Sigmoid colon (tissue), 6 donors: ENCODE measurements at regions not wholly inside any gene's neighbourhood (a gene's known extent, or its start where the extent isn't known, plus 50 kb on each side); places are given as distances from the start of the nearest gene placed in this dataset.
A peak's percentile ranks its signal among the peaks of the same experiment; 100 is the strongest.

Experiments used
- DNase-seq: peaks from one replicate; pipeline ENCODE4 v3.0.0-alpha.2; 2019
- H3K27ac ChIP-seq, 4 donors: fragments of 200-600 bp; sonication (generic); one replicate each; pipeline ENCODE4 v1.5.1; 2016 to 2019; ENCODE audit warnings: mild to moderate bottlenecking in 1 of 4
- H3K27me3 ChIP-seq, 3 donors: fragments of 200-600 bp; sonication (generic); one replicate each; pipeline ENCODE4 v1.5.1; 2019; ENCODE audit warnings: mild to moderate bottlenecking in 1 of 3
- H3K36me3 ChIP-seq, 4 donors: fragments of 200-600 bp; sonication (generic); one replicate each; pipeline ENCODE4 v1.5.1; 2016 to 2019
- H3K4me1 ChIP-seq, 4 donors: fragments of 200-600 bp; sonication (generic); one replicate each; pipeline ENCODE4 v1.5.1; 2017 to 2019
- H3K4me3 ChIP-seq, 4 donors: fragments of 200-600 bp; sonication (generic); one replicate each; pipeline ENCODE4 v1.5.1; 2017 to 2019; ENCODE audit warnings: mild to moderate bottlenecking in 2 of 4, moderate library complexity in 1 of 4
- H3K9me3 ChIP-seq, 4 donors: fragments of 200-600 bp in 3 of 4; sonication (generic) in 3 of 4; one replicate each; pipeline versions ENCODE4 v1.5.1 to v1.6.1; 2013 to 2019
- EP300 ChIP-seq, 4 donors: sonication (generic); formaldehyde crosslinking; IDR thresholded peaks; one replicate each; pipeline ENCODE4 v1.6.1; 2017; ENCODE audit warnings: antibody characterized with exemption in 4 of 4
- POLR2A ChIP-seq, 2 donors: fragments of 450-650 bp; IDR thresholded peaks; one replicate each; pipeline ENCODE4 v1.6.1; 2016; ENCODE audit warnings: antibody characterized with exemption in 2 of 2, mild to moderate bottlenecking in 2 of 2, moderate library complexity in 2 of 2
- POLR2AphosphoS5 ChIP-seq, 4 donors: sonication (generic); formaldehyde crosslinking; IDR thresholded peaks; one replicate each; pipeline ENCODE4 v1.6.1; 2017; ENCODE audit warnings: antibody characterized with exemption in 4 of 4
- WGBS, 2 donors: extraction: QIAGEN DNeasy Blood & Tissue Kit; methylation state at CpG; one replicate each; pipeline ENCODE4 v1.1.7; 2013; 5-methylcytosine and 5-hydroxymethylcytosine counted together
- intact Hi-C: fragments of 100-400 bp; cut with DNase I; formaldehyde crosslinking; loops from one replicate; pipeline ENCODE4 v1.15.1; 2023
- TF ChIP-seq, protein P1 (sequence below), 4 experiments: fragments of 450-650 bp in 3 of 4; fragments of 200-600 bp in 1 of 4; IDR thresholded peaks; one replicate each; pipeline ENCODE4 v1.5.1; 2016 to 2019; ENCODE audit warnings: antibody characterized with exemption in 4 of 4, mild to moderate bottlenecking in 3 of 4, moderate library complexity in 2 of 4
- donor health status: healthy with polysubstance abuse.
- donor health status: healthy.

DNA sequence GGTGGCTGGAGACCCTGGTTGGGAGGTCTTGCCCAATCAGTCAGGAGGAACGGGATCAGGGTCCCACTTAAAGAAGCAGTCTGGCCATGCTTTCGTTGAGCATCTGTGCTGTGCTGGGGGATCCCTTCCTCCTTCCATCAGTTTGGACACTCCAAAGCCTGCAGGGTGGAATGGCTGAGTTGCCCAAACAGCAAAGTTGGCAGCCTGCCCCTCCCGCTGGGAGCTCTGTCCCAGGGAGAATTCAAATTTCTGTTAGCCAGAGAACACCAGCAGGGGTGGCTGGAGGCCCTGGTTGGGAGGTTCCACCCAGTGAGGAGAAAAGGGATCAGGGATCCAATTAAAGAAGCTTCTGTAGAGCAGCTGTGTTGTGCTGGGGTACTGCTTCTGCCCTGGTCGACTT lies 96.9 kb upstream of the CTAGE1 start:
- H3K4me3 ChIP-seq, result no peak overlapping the region
- no peaks in the 10 kb centered on the region for H3K36me3 ChIP-seq
- H3K4me1 ChIP-seq, result no peaks in the 10 kb centered on the region
- H3K27ac ChIP-seq, result no peak overlapping the region
- DNase-seq, result no peak
- intact Hi-C loops, result no loop called here
- no peaks in the 10 kb centered on the region for H3K27me3 ChIP-seq
- H3K9me3 ChIP-seq, result no peaks in the 10 kb centered on the region
- TF ChIP-seq, protein P1, sequence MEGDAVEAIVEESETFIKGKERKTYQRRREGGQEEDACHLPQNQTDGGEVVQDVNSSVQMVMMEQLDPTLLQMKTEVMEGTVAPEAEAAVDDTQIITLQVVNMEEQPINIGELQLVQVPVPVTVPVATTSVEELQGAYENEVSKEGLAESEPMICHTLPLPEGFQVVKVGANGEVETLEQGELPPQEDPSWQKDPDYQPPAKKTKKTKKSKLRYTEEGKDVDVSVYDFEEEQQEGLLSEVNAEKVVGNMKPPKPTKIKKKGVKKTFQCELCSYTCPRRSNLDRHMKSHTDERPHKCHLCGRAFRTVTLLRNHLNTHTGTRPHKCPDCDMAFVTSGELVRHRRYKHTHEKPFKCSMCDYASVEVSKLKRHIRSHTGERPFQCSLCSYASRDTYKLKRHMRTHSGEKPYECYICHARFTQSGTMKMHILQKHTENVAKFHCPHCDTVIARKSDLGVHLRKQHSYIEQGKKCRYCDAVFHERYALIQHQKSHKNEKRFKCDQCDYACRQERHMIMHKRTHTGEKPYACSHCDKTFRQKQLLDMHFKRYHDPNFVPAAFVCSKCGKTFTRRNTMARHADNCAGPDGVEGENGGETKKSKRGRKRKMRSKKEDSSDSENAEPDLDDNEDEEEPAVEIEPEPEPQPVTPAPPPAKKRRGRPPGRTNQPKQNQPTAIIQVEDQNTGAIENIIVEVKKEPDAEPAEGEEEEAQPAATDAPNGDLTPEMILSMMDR (IDR thresholded peaks at IDR 0.05), result no peak
- no peak for TF ChIP-seq POLR2A (IDR thresholded peaks at IDR 0.05)
- TF ChIP-seq EP300 (IDR thresholded peaks at IDR 0.05), result no peak
- no peak for TF ChIP-seq POLR2AphosphoS5 (IDR thresholded peaks at IDR 0.05)
- WGBS, 2 donors, result 92 to 93% methylated on average over 4 of the region's 4 CpGs

DNA sequence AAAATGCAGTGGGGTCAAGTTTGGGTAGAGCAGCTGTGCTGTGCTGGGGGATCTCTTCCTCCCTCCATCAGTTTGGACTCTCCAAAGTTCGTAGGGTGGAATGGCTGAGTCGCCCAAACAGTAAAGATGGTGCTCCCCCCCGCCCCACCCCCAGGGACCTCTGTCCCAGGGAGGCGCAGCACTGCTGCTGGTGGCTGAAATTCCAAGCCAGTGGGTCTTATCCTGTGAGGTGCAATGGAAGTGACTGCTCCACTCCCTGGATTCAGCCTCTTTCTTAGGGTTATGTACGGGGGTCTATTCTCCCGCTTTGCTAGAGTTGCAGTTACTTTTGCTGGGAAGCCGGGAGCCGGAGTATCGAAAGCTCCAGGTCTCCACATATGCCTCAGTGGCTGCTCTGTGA lies 97.5 kb upstream of the CTAGE1 start:
- DNase-seq, result no peak
- Histone ChIP-seq H3K27ac (no peak overlapping the region), H3K4me3 (no peak overlapping the region), H3K4me1 (no peaks in the 10 kb centered on the region), H3K27me3 (no peaks in the 10 kb centered on the region), H3K36me3 (no peaks in the 10 kb centered on the region), H3K9me3 (no peaks in the 10 kb centered on the region)
- no peak for TF ChIP-seq EP300 (IDR thresholded peaks at IDR 0.05)
- intact Hi-C loops, result no loop called here
- WGBS, 2 donors, result 92 to 93% methylated on average over 9 of the region's 9 CpGs

DNA sequence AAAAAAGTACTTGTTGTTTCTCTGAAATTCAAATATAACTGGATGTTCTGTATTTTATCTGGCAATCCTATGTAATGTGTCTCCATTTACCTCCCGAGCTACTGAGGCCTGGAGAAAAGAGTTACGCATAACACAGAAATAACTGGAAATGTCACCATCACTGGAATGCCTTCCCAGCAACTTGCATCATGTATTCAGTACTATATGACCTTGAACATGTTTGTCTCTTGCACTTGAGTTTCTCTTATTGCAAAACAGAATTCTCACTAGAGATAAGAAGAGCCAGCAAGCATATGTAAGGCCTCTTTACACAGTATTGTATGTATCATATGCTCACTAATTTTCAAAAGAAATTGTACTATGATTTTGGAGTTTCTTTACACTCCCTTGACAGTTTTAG lies 99.6 kb upstream of the CTAGE1 start:
- Histone ChIP-seq H3K9me3 (no peaks in the 10 kb centered on the region), H3K4me3 (no peak overlapping the region), H3K4me1 (no peaks in the 10 kb centered on the region), H3K36me3 (no peaks in the 10 kb centered on the region), H3K27ac (no peak overlapping the region), H3K27me3 (no peaks in the 10 kb centered on the region)
- intact Hi-C loops, result no loop called here
- 75 to 91% methylated on average over 2 of the region's 2 CpGs for WGBS, 2 donors
- TF ChIP-seq EP300 (IDR thresholded peaks at IDR 0.05), result no peak
- TF ChIP-seq, protein P1 (IDR thresholded peaks at IDR 0.05), result no peak
- TF ChIP-seq POLR2AphosphoS5 (IDR thresholded peaks at IDR 0.05), result peak in 1 of 4 donors; percentile 21
- TF ChIP-seq POLR2A (IDR thresholded peaks at IDR 0.05), result no peak
- no peak for DNase-seq

DNA sequence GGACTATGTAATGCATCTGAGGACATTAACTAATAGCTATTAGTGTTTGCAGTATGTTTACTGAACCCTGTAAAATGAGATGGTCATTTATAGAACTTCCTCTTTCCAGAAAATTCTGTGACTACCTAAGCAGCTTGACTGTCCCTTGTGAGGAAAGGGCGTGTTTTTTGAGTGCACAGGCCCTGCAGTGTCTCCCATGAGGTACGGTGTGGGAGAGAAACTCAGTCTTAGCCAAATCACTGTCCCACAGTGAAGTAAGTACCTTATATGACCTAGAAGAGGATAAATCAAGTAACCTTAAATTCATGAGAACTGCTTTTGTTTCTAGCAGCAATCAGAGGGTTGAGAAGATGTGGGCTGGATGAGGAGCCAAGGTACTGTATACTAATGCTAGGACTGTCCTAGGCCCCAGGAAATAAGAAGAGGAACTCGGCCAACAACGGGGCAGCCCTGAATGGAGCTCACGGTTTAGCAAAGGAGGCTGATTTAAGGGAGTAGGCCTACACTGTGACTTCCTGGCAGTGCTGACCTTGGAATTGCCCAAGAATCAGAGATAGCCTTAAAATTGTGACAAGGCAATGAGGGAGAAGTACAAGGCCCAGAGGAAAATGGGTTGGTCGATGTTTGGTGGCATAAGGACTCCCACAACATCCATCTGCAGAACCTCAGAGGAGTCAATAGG lies 103.5 kb upstream of the CTAGE1 start:
- Histone ChIP-seq H3K36me3 (no peaks in the 10 kb centered on the region), H3K4me3 (no peak overlapping the region), H3K9me3 (no peaks in the 10 kb centered on the region), H3K4me1 (no peaks in the 10 kb centered on the region), H3K27me3 (no peaks in the 10 kb centered on the region), H3K27ac (no peak overlapping the region)
- intact Hi-C loops, result no loop called here
- WGBS, 2 donors, result 65 to 76% methylated on average over 6 of the region's 6 CpGs
- TF ChIP-seq POLR2A (IDR thresholded peaks at IDR 0.05) (no peak), POLR2AphosphoS5 (IDR thresholded peaks at IDR 0.05) (no peak)
- TF ChIP-seq, protein P1 (IDR thresholded peaks at IDR 0.05), result no peak
- no peak for DNase-seq

DNA sequence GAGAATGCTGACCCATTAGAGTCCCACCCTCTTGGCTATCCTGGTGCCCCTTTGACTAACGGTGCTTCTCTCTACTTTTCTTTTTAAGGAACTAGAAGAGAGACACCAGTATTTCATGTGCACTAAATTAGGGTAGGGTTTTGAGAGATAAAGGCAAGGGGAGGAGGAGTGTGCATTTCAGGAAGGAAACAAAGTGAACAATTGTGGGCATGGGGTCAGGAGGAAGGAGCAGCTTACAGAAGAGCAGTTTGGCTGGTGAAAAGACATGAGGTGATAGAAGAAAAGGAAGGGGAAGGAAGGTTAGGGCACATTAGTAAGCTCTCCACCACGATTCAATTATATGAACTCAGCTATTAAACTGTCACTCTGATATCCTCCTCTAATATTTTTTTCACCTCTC lies 105.8 kb upstream of the CTAGE1 start:
- intact Hi-C loops, result no loop called here
- no peak for DNase-seq
- Histone ChIP-seq H3K9me3 (no peaks in the 10 kb centered on the region), H3K27ac (no peak overlapping the region), H3K4me1 (no peaks in the 10 kb centered on the region), H3K4me3 (no peak overlapping the region), H3K27me3 (no peaks in the 10 kb centered on the region), H3K36me3 (no peaks in the 10 kb centered on the region)
- TF ChIP-seq POLR2A (IDR thresholded peaks at IDR 0.05) (no peak), EP300 (IDR thresholded peaks at IDR 0.05) (no peak), POLR2AphosphoS5 (IDR thresholded peaks at IDR 0.05) (no peak)
- TF ChIP-seq, protein P1 (IDR thresholded peaks at IDR 0.05), result no peak
- WGBS, 2 donors, result 38 to 63% methylated on average over 2 of the region's 2 CpGs
